ENCODE measurements at regions not wholly inside any gene's neighbourhood (a gene's known extent, or its start where the extent isn't known, plus 50 kb on each side); places are given as distances from the start of the nearest gene placed in this dataset.

- TF ChIP-seq ZNF274 (IDR thresholded peaks at IDR 0.05; ENCODE audit: low read depth, low read length), result no peak
- H3K4me3 ChIP-seq (ENCODE audit: low read length), result no peak overlapping the region
These were observed 688.0 kb upstream of the SEMA6A start for GRCh38 chr5:117262572-117263131.

GRCh38 chr5:117261948-117262571, 687.4 kb upstream of the SEMA6A start:
- no peak overlapping the region for H3K4me3 ChIP-seq (ENCODE audit: low read length)
- TF ChIP-seq ZNF274 (IDR thresholded peaks at IDR 0.05; ENCODE audit: low read depth, low read length), result no peak

GRCh38 chr5:117255211-117256027, 680.8 kb upstream of the SEMA6A start:
- TF ChIP-seq ZNF274 (IDR thresholded peaks at IDR 0.05; ENCODE audit: low read depth, low read length), result no peak
- H3K4me3 ChIP-seq (ENCODE audit: low read length), result no peak overlapping the region

- TF ChIP-seq ZNF274 (IDR thresholded peaks at IDR 0.05; ENCODE audit: low read depth, low read length), result no peak
- H3K4me3 ChIP-seq (ENCODE audit: low read length), result no peak overlapping the region
These were observed 677.9 kb upstream of the SEMA6A start for GRCh38 chr5:117252566-117252965.

GRCh38 chr5:117249086-117249815, 674.6 kb upstream of the SEMA6A start:
- TF ChIP-seq ZNF274 (IDR thresholded peaks at IDR 0.05; ENCODE audit: low read depth, low read length), result no peak
- H3K4me3 ChIP-seq (ENCODE audit: low read length), result no peak overlapping the region

GRCh38 chr5:117246424-117246823, 671.8 kb upstream of the SEMA6A start:
- no peak for TF ChIP-seq ZNF274 (IDR thresholded peaks at IDR 0.05; ENCODE audit: low read depth, low read length)
- H3K4me3 ChIP-seq (ENCODE audit: low read length), result no peak overlapping the region

- no peak for TF ChIP-seq ZNF274 (IDR thresholded peaks at IDR 0.05; ENCODE audit: low read depth, low read length)
- no peak overlapping the region for H3K4me3 ChIP-seq (ENCODE audit: low read length)
These were observed 670.5 kb upstream of the SEMA6A start for GRCh38 chr5:117245130-117245529.

GRCh38 chr5:117242028-117242427, 667.4 kb upstream of the SEMA6A start:
- TF ChIP-seq ZNF274 (IDR thresholded peaks at IDR 0.05; ENCODE audit: low read depth, low read length), result no peak

GRCh38 chr5:117236941-117237340, 662.3 kb upstream of the SEMA6A start:
- TF ChIP-seq ZNF274 (IDR thresholded peaks at IDR 0.05; ENCODE audit: low read depth, low read length), result no peak
- H3K4me3 ChIP-seq (ENCODE audit: low read length), result no peak overlapping the region

More at GRCh38 chr5:117242028-117242427, 667.4 kb upstream of the SEMA6A start:
- H3K4me3 ChIP-seq (ENCODE audit: low read length), result no peak overlapping the region

- H3K4me3 ChIP-seq (ENCODE audit: low read length), result no peak overlapping the region
- no peak for TF ChIP-seq ZNF274 (IDR thresholded peaks at IDR 0.05; ENCODE audit: low read depth, low read length)
These were observed 661.2 kb upstream of the SEMA6A start for GRCh38 chr5:117235786-117236185.

GRCh38 chr5:117230375-117230774, 655.8 kb upstream of the SEMA6A start:
- no peak for TF ChIP-seq ZNF274 (IDR thresholded peaks at IDR 0.05; ENCODE audit: low read depth, low read length)
- H3K4me3 ChIP-seq (ENCODE audit: low read length), result no peak overlapping the region

GRCh38 chr5:117220730-117221129, 646.1 kb upstream of the SEMA6A start:
- no peak for TF ChIP-seq ZNF274 (IDR thresholded peaks at IDR 0.05; ENCODE audit: low read depth, low read length)
- H3K4me3 ChIP-seq (ENCODE audit: low read length), result no peak overlapping the region

- TF ChIP-seq ZNF274 (IDR thresholded peaks at IDR 0.05; ENCODE audit: low read depth, low read length), result no peak
- no peak overlapping the region for H3K4me3 ChIP-seq (ENCODE audit: low read length)
These were observed 644.2 kb upstream of the SEMA6A start for GRCh38 chr5:117218789-117219188.

GRCh38 chr5:117212866-117213265, 638.2 kb upstream of the SEMA6A start:
- H3K4me3 ChIP-seq (ENCODE audit: low read length), result no peak overlapping the region
- TF ChIP-seq ZNF274 (IDR thresholded peaks at IDR 0.05; ENCODE audit: low read depth, low read length), result no peak

Measured in GM08714 (cell line).